ENCODE measurements at regions not wholly inside any gene's neighbourhood (a gene's known extent, or its start where the extent isn't known, plus 50 kb on each side); places are given as distances from the start of the nearest gene placed in this dataset.

DNA sequence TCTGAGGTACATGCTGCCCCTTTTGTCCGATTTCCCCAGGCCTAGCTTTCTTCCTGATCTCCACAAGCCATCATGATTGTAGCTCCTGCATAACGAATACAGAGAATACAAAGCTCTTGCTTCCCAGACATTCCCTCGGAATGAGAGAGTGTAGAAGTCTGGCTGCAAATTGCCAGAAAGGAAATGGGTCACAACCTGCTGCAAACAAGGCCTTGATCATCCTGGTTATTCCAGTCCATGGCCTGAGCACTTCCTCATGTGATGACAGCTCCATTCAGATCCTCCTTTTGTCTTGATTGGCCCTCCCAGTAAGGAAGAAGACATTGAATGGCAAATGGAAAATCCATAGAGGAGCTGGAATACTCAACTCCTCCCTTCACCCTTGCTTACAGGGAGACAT lies 136.0 kb upstream of the ADRA1B start:
- TF ChIP-seq, protein P1, sequence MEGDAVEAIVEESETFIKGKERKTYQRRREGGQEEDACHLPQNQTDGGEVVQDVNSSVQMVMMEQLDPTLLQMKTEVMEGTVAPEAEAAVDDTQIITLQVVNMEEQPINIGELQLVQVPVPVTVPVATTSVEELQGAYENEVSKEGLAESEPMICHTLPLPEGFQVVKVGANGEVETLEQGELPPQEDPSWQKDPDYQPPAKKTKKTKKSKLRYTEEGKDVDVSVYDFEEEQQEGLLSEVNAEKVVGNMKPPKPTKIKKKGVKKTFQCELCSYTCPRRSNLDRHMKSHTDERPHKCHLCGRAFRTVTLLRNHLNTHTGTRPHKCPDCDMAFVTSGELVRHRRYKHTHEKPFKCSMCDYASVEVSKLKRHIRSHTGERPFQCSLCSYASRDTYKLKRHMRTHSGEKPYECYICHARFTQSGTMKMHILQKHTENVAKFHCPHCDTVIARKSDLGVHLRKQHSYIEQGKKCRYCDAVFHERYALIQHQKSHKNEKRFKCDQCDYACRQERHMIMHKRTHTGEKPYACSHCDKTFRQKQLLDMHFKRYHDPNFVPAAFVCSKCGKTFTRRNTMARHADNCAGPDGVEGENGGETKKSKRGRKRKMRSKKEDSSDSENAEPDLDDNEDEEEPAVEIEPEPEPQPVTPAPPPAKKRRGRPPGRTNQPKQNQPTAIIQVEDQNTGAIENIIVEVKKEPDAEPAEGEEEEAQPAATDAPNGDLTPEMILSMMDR (IDR thresholded peaks at IDR 0.05), result no peak
- no peak for TF ChIP-seq POLR2A (IDR thresholded peaks at IDR 0.05)
- TF ChIP-seq POLR2AphosphoS5 (IDR thresholded peaks at IDR 0.05), result no peak

Measured in gastroesophageal sphincter (tissue), 3 donors.